ENCODE measurements at regions not wholly inside any gene's neighbourhood (a gene's known extent, or its start where the extent isn't known, plus 50 kb on each side); places are given as distances from the start of the nearest gene placed in this dataset.

GRCh38 chr12:25757037-25757665 lies 201.3 kb upstream of the RASSF8 start:
- TF ChIP-seq, protein P1, sequence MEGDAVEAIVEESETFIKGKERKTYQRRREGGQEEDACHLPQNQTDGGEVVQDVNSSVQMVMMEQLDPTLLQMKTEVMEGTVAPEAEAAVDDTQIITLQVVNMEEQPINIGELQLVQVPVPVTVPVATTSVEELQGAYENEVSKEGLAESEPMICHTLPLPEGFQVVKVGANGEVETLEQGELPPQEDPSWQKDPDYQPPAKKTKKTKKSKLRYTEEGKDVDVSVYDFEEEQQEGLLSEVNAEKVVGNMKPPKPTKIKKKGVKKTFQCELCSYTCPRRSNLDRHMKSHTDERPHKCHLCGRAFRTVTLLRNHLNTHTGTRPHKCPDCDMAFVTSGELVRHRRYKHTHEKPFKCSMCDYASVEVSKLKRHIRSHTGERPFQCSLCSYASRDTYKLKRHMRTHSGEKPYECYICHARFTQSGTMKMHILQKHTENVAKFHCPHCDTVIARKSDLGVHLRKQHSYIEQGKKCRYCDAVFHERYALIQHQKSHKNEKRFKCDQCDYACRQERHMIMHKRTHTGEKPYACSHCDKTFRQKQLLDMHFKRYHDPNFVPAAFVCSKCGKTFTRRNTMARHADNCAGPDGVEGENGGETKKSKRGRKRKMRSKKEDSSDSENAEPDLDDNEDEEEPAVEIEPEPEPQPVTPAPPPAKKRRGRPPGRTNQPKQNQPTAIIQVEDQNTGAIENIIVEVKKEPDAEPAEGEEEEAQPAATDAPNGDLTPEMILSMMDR (IDR thresholded peaks at IDR 0.05 in 4 of 5, conservative IDR thresholded peaks at IDR 0.05 in 1 of 5) = no peak
- no peak for TF ChIP-seq POLR2A (IDR thresholded peaks at IDR 0.05)

Data from gastrocnemius medialis (tissue), 4 donors.